GM12878 (cell line): ENCODE measurements at regions not wholly inside any gene's neighbourhood (a gene's known extent, or its start where the extent isn't known, plus 50 kb on each side); places are given as distances from the start of the nearest gene placed in this dataset.

Source experiments
- BCL3 ChIP-seq: IDR thresholded peaks from 2 replicates; pipeline ENCODE4 v1.6.1; 2011; ENCODE audit warnings: borderline replicate concordance, low read depth, mild to moderate bottlenecking, moderate library complexity, low read length; ENCODE audit not compliant: insufficient read depth, poor library complexity, severe bottlenecking
- BCLAF1 ChIP-seq: fragments of 450-650 bp; IDR thresholded peaks from 2 replicates; pipeline ENCODE4 v1.6.1; 2017; ENCODE audit warnings: antibody characterized with exemption, mild to moderate bottlenecking, moderate library complexity
- CHD1 ChIP-seq: IDR thresholded peaks from 2 replicates; pipeline ENCODE4 v1.6.1; 2012; ENCODE audit warnings: low read depth, low read length, improper control_type of control experiment
- HDAC2 ChIP-seq: fragments of 200-600 bp; sonication (generic); IDR thresholded peaks from 2 replicates; pipeline ENCODE4 v1.6.1; 2017
- PKNOX1 ChIP-seq: fragments of 450-650 bp; IDR thresholded peaks from 2 replicates; pipeline ENCODE4 v1.6.1; 2016; ENCODE audit warnings: mild to moderate bottlenecking
- SMARCA5 ChIP-seq: fragments of 450-650 bp; IDR thresholded peaks from 2 replicates; pipeline ENCODE4 v1.6.1; 2017; ENCODE audit warnings: mild to moderate bottlenecking
- WRNIP1 ChIP-seq: IDR thresholded peaks from 2 replicates; pipeline ENCODE4 v1.6.1; 2011; ENCODE audit warnings: low read depth, low read length, improper control_type of control experiment, borderline replicate concordance
- ZNF592 ChIP-seq: fragments of 450-650 bp; IDR thresholded peaks from 2 replicates; pipeline ENCODE4 v1.6.1; 2017; ENCODE audit warnings: mild to moderate bottlenecking, moderate library complexity
- ZNF622 ChIP-seq: fragments of 450-650 bp; IDR thresholded peaks from 2 replicates; pipeline ENCODE4 v1.6.1; 2017; ENCODE audit warnings: mild to moderate bottlenecking, inconsistent platforms

- TF ChIP-seq BCLAF1 (no peak), ZNF592 (no peak), PKNOX1 (no peak), BCL3 (no peak), WRNIP1 (no peak), ZNF622 (no peak), HDAC2 (no peak), CHD1 (no peak), SMARCA5 (no peak)
Measured at GRCh38 chr9:106745876-106746275, 117.1 kb upstream of the ZNF462 start (continued).
